Keratinocyte (primary cell): ENCODE measurements at regions not wholly inside any gene's neighbourhood (a gene's known extent, or its start where the extent isn't known, plus 50 kb on each side); places are given as distances from the start of the nearest gene placed in this dataset.
"Not testable (repeated sequence)": the region's sequence is repeated elsewhere in the genome, so short reads cannot be mapped to it uniquely, and the experiment has no call there.

Source experiments
- CTCF ChIP-seq, 3 experiments: IDR thresholded peaks in 1 of 3; conservative IDR thresholded peaks in 1 of 3; optimal IDR thresholded peaks in 1 of 3; 2 replicates in 2 of 3; 3 replicates in 1 of 3; pipeline versions ENCODE3 to v1.5.1; 2011; ENCODE audit warnings: low read length in 3 of 3, mild to moderate bottlenecking in 3 of 3, moderate library complexity in 2 of 3, control low read depth in 1 of 3, inconsistent platforms in 1 of 3; ENCODE audit not compliant: insufficient read depth in 2 of 3; ENCODE audit errors: extremely low read depth in 1 of 3
- EZH2 ChIP-seq: IDR thresholded peaks from one replicate; pipeline ENCODE4 v1.6.1; 2012; ENCODE audit warnings: inconsistent platforms, mild to moderate bottlenecking, low read length, moderate library complexity

GRCh38 chr7:152539190-152539495 is 103.3 kb upstream of the KMT2C start:
- TF ChIP-seq EZH2; CTCF (optimal IDR thresholded peaks at IDR 0.05 in 1 of 3, IDR thresholded peaks at IDR 0.05 in 1 of 3, conservative IDR thresholded peaks at IDR 0.05 in 1 of 3; ENCODE audit: extremely low read depth in 1 of 3, insufficient read depth in 2 of 3, low read length in 3 of 3): not testable (repeated sequence)
